ENCODE measurements at regions not wholly inside any gene's neighbourhood (a gene's known extent, or its start where the extent isn't known, plus 50 kb on each side); places are given as distances from the start of the nearest gene placed in this dataset.

DNA sequence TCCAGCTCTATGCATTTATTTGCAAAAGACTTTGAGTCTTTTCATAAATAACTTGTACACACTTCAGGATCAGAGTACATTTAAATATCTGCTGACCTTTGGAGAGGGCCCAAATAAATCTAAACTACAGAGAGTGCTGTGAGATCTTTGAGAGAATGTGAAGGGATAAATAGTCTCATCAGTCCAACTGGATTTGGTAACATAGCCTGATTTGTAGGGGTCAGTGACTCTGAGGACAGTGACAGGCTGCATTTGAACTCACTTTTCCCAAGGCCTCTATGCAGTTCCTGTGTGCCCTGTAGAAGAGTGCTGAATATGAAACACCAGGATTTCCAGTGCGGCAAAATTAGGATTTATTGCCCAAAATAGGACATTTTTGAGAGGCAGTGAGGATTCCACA, 136.2 kb downstream of the ZPLD1 start:
- TF ChIP-seq GATA2 (IDR thresholded peaks at IDR 0.05; ENCODE audit: low read depth, low read length) (no peak), GATA3 (IDR thresholded peaks at IDR 0.05; ENCODE audit: low read depth, low read length) (no peak)
